Cardiac muscle cell (in vitro differentiated cells and primary cell): ENCODE measurements at regions not wholly inside any gene's neighbourhood (a gene's known extent, or its start where the extent isn't known, plus 50 kb on each side); places are given as distances from the start of the nearest gene placed in this dataset.

ENCODE experiments used
- DNase-seq, 2 donors: peaks; one replicate each; pipeline versions ENCODE4 v3.0.0 to v3.0.0-alpha.2; 2010 to 2017; ENCODE audit warnings: low read depth in 1 of 2, low spot score in 1 of 2
- H3K27ac ChIP-seq: fragments of 200-600 bp; sonication (generic); 2 replicates; pipeline ENCODE4 v1.5.1; 2016
- H3K27me3 ChIP-seq: fragments of 200-600 bp; sonication (generic); 2 replicates; pipeline ENCODE4 v1.6.0; 2016; ENCODE audit warnings: control low read depth
- H3K36me3 ChIP-seq: fragments of 200-600 bp; sonication (generic); 2 replicates; pipeline ENCODE4 v1.5.1; 2016; ENCODE audit warnings: control low read depth
- H3K4me1 ChIP-seq: fragments of 200-600 bp; sonication (generic); 2 replicates; pipeline ENCODE4 v1.8.1; 2017; ENCODE audit warnings: low read depth, mild to moderate bottlenecking, mixed run types
- H3K4me3 ChIP-seq: fragments of 200-600 bp; sonication (generic); 2 replicates; pipeline ENCODE4 v1.5.1; 2016; ENCODE audit warnings: mild to moderate bottlenecking
- H3K9me3 ChIP-seq: fragments of 200-600 bp; sonication (generic); 2 replicates; pipeline ENCODE4 v1.5.1; 2017; ENCODE audit warnings: low read depth, mild to moderate bottlenecking, control low read depth
- CTCF ChIP-seq: IDR thresholded peaks from 2 replicates; pipeline ENCODE4 v1.5.1; 2012; ENCODE audit warnings: low read depth, mild to moderate bottlenecking, low read length

GRCh38 chr10:4046712-4047354 lies 261.8 kb upstream of the KLF6 start:
- no peak overlapping the region for H3K4me3 ChIP-seq
- no peaks in the 10 kb centered on the region for H3K36me3 ChIP-seq
- no peaks in the 10 kb centered on the region for H3K27me3 ChIP-seq
- no peak for TF ChIP-seq CTCF
- no peak for DNase-seq
- no peak overlapping the region for H3K27ac ChIP-seq
- no peaks in the 10 kb centered on the region for H3K4me1 ChIP-seq
- no peaks in the 10 kb centered on the region for H3K9me3 ChIP-seq

- TF ChIP-seq CTCF, result no peak
- Histone ChIP-seq H3K27ac (no peak overlapping the region), H3K36me3 (no peaks in the 10 kb centered on the region), H3K4me1 (no peaks in the 10 kb centered on the region), H3K9me3 (no peaks in the 10 kb centered on the region), H3K4me3 (no peak overlapping the region), H3K27me3 (no peaks in the 10 kb centered on the region)
- no peak for DNase-seq
These were observed 261.0 kb upstream of the KLF6 start for GRCh38 chr10:4046030-4046429.

- Histone ChIP-seq H3K4me3 (no peak overlapping the region), H3K27ac (no peak overlapping the region), H3K27me3 (no peaks in the 10 kb centered on the region), H3K36me3 (no peaks in the 10 kb centered on the region), H3K9me3 (no peaks in the 10 kb centered on the region), H3K4me1 (no peaks in the 10 kb centered on the region)
- no peak for DNase-seq
- TF ChIP-seq CTCF, result no peak
These were observed 259.1 kb upstream of the KLF6 start for GRCh38 chr10:4043897-4044665.

GRCh38 chr10:4041635-4042034 lies 256.6 kb upstream of the KLF6 start:
- no peak for DNase-seq
- Histone ChIP-seq H3K9me3 (no peaks in the 10 kb centered on the region), H3K4me3 (no peak overlapping the region), H3K27ac (no peak overlapping the region), H3K27me3 (no peaks in the 10 kb centered on the region), H3K36me3 (no peaks in the 10 kb centered on the region), H3K4me1 (no peaks in the 10 kb centered on the region)
- no peak for TF ChIP-seq CTCF

- no peaks in the 10 kb centered on the region for H3K4me1 ChIP-seq
- H3K4me3 ChIP-seq, result no peak overlapping the region
- no peaks in the 10 kb centered on the region for H3K9me3 ChIP-seq
- H3K27me3 ChIP-seq, result no peaks in the 10 kb centered on the region
- DNase-seq, result no peak
- H3K27ac ChIP-seq, result no peak overlapping the region
- no peaks in the 10 kb centered on the region for H3K36me3 ChIP-seq
- TF ChIP-seq CTCF, result no peak
These were observed 253.0 kb upstream of the KLF6 start for GRCh38 chr10:4038000-4038399.
